ENCODE measurements at regions not wholly inside any gene's neighbourhood (a gene's known extent, or its start where the extent isn't known, plus 50 kb on each side); places are given as distances from the start of the nearest gene placed in this dataset.

DNA sequence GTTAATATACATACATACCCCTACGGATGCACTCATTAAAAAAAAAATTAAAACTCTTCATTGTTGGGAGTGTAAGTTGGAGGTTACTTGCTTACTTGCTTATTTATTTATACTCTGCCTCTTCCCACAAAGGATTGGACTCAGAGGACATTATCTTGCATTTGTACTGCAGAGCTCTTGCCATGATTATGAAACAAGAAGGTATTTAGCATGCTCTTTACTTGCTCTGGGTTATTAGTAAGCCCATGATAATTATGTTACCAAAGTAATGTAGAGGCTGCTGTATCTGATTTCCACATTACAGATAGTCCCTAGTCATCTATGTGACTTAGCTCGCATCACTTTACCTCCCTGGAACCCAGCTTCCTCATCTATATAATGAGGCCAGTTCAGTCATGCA, 355.1 kb upstream of the PTBP2 start:
- TF ChIP-seq, protein P1, sequence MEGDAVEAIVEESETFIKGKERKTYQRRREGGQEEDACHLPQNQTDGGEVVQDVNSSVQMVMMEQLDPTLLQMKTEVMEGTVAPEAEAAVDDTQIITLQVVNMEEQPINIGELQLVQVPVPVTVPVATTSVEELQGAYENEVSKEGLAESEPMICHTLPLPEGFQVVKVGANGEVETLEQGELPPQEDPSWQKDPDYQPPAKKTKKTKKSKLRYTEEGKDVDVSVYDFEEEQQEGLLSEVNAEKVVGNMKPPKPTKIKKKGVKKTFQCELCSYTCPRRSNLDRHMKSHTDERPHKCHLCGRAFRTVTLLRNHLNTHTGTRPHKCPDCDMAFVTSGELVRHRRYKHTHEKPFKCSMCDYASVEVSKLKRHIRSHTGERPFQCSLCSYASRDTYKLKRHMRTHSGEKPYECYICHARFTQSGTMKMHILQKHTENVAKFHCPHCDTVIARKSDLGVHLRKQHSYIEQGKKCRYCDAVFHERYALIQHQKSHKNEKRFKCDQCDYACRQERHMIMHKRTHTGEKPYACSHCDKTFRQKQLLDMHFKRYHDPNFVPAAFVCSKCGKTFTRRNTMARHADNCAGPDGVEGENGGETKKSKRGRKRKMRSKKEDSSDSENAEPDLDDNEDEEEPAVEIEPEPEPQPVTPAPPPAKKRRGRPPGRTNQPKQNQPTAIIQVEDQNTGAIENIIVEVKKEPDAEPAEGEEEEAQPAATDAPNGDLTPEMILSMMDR (optimal IDR thresholded peaks at IDR 0.05 in 1 of 3, IDR thresholded peaks at IDR 0.05 in 1 of 3, conservative IDR thresholded peaks at IDR 0.05 in 1 of 3; ENCODE audit: extremely low read depth in 1 of 3, insufficient read depth in 2 of 3, low read length in 3 of 3) = no peak
- no peak for TF ChIP-seq EZH2 (IDR thresholded peaks at IDR 0.05; ENCODE audit: low read length)

Measured in keratinocyte (primary cell).